ENCODE measurements at regions not wholly inside any gene's neighbourhood (a gene's known extent, or its start where the extent isn't known, plus 50 kb on each side); places are given as distances from the start of the nearest gene placed in this dataset.

GRCh38 chr18:10025711-10026670, 112.2 kb downstream of the VAPA start:
- intact Hi-C loops (cut with micrococcal nuclease), result no loop called here
- peaks cover 30% of the 10 kb centered on the region for H3K4me1 Mint-ChIP-seq (ENCODE audit: low read depth)
- H3K27me3 Mint-ChIP-seq, result no peaks in the 10 kb centered on the region
- H3K27ac Mint-ChIP-seq, result no peak overlapping the region
- H3K4me3 Mint-ChIP-seq, result no peak overlapping the region
- no peaks in the 10 kb centered on the region for H3K9me3 Mint-ChIP-seq
- no peaks in the 10 kb centered on the region for H3K36me3 Mint-ChIP-seq (ENCODE audit: low read depth)

GRCh38 chr18:10027031-10027430, 113.2 kb downstream of the VAPA start:
- Mint-ChIP-seq H3K4me3 (no peak overlapping the region), H3K36me3 (ENCODE audit: low read depth) (no peaks in the 10 kb centered on the region), H3K4me1 (ENCODE audit: low read depth) (peaks cover 28% of the 10 kb centered on the region), H3K9me3 (no peaks in the 10 kb centered on the region), H3K27me3 (no peaks in the 10 kb centered on the region), H3K27ac (no peak overlapping the region)
- intact Hi-C loops (cut with micrococcal nuclease), result no loop called here

DNA sequence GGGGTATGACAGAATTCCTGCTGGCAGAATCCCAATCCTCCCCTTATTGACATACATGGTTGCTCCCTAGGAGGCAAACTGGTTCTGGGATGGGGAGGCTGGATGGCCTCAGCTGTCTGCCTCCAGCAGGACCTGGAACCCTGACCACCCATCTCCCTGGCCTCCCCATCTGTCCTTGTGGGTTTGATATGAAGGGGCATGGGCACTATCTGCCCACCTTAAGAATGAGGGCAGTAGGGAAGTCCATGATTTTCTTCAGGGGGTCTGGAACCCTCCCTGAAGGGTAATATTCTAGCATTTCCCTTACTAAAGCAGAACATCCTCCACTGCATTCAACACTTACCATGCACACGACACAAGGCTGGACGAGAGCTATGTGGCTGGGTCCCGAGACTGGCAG, 113.6 kb downstream of the VAPA start:
- no peak overlapping the region for H3K27ac Mint-ChIP-seq
- peaks cover 25% of the 10 kb centered on the region for H3K4me1 Mint-ChIP-seq (ENCODE audit: low read depth)
- H3K27me3 Mint-ChIP-seq, result no peaks in the 10 kb centered on the region
- intact Hi-C loops (cut with micrococcal nuclease), result no loop called here
- H3K9me3 Mint-ChIP-seq, result no peaks in the 10 kb centered on the region
- H3K4me3 Mint-ChIP-seq, result no peak overlapping the region
- H3K36me3 Mint-ChIP-seq (ENCODE audit: low read depth), result no peaks in the 10 kb centered on the region

DNA sequence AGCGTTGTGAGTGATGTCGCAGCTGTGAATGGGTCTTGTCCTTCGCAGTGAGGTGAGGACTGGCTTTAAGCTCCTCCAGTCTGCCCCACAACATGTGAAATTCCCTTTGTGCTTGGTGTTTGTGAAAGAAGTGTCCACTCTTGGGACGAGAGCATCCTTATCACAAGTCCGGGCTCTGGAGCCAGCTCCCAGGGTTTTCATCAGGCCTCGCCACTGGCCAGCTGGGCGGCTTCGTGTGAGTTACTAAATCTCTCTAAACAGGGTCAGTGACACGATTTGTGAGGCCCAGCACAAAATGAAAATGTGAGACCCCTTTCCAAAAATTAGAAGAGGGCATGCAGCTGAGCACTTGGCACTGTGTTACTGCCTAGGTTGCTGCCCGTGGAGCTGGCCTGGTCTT, 115.9 kb downstream of the VAPA start:
- Mint-ChIP-seq H3K4me3 (no peak overlapping the region), H3K4me1 (ENCODE audit: low read depth) (peaks cover 23% of the 10 kb centered on the region), H3K27ac (no peak overlapping the region), H3K9me3 (no peaks in the 10 kb centered on the region), H3K27me3 (no peaks in the 10 kb centered on the region), H3K36me3 (ENCODE audit: low read depth) (no peaks in the 10 kb centered on the region)
- intact Hi-C loops (cut with micrococcal nuclease), result no loop called here

- no peaks in the 10 kb centered on the region for H3K36me3 Mint-ChIP-seq (ENCODE audit: low read depth)
- no peak overlapping the region for H3K27ac Mint-ChIP-seq
- intact Hi-C loops (cut with micrococcal nuclease), result no loop called here
- H3K4me3 Mint-ChIP-seq, result no peak overlapping the region
- peaks cover 20% of the 10 kb centered on the region for H3K4me1 Mint-ChIP-seq (ENCODE audit: low read depth)
- H3K27me3 Mint-ChIP-seq, result peaks cover 2% of the 10 kb centered on the region
- H3K9me3 Mint-ChIP-seq, result no peaks in the 10 kb centered on the region
Measured at GRCh38 chr18:10030816-10031541, 117.2 kb downstream of the VAPA start.

GRCh38 chr18:10032331-10033015, 118.7 kb downstream of the VAPA start:
- Mint-ChIP-seq H3K36me3 (ENCODE audit: low read depth) (no peaks in the 10 kb centered on the region), H3K27me3 (peaks cover 2% of the 10 kb centered on the region), H3K4me1 (ENCODE audit: low read depth) (peaks cover 22% of the 10 kb centered on the region), H3K27ac (peak overlapping the region; percentile 76), H3K9me3 (no peaks in the 10 kb centered on the region), H3K4me3 (peak overlapping the region; percentile 59)
- intact Hi-C loops (cut with micrococcal nuclease), result no loop called here

DNA sequence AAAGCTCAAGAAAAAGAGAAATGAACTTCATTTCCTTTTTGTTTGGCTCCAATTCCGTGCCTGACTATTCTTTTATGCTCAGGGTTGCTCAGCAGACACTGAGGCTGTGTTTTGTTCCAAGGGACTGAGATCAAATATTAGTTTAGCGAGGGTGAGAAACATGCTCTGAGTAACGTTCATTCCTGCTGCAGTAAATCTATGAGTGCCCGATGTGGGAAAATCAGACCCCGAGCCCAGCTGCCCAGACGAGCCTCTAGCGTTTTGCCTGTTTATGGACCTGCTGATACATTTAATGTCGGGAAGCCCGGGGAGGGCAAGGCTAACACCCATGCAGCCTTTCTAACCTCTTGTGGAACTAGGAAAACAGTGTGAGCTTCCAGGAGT, 119.2 kb downstream of the VAPA start:
- intact Hi-C loops (cut with micrococcal nuclease), result no loop called here
- H3K9me3 Mint-ChIP-seq, result no peaks in the 10 kb centered on the region
- peaks cover 26% of the 10 kb centered on the region for H3K4me1 Mint-ChIP-seq (ENCODE audit: low read depth)
- H3K27me3 Mint-ChIP-seq, result peaks cover 2% of the 10 kb centered on the region
- H3K36me3 Mint-ChIP-seq (ENCODE audit: low read depth), result no peaks in the 10 kb centered on the region
- H3K27ac Mint-ChIP-seq, result peak overlapping the region; percentile 76
- peak overlapping the region; percentile 59 for H3K4me3 Mint-ChIP-seq

DNA sequence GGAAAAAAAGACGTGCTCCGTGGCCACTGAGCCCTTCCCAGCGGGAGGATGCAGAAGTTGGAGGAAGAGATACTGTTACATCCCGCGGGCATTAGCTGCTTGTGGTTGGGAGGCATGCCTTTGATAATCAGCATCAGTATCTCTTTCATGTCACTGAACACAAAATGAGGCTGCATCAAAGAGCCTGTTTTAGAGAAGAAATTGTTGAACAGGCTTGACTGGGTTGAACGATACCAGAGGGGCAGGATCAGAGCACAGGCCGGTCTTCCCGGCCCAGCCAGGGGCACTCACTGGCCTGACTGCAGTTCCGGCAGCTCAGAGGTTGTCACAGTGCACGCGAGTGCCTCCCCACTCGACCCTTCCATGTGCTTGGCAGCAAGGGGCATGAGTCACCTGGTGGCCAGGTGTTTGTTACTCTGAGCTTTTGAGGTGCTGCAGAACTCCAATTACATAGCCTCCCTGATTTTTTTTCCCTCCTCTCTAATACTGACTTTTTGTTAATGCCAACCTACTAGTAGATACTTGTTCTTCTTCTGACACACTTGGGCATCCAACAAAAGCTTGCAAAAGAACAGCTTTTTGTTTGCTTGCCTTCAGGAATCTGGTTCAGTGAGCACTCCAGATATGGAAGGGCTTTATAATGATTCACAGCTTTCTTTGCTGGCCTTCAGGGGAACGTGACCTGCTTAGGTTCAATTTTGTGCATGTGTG, 121.6 kb downstream of the VAPA start:
- intact Hi-C loops (cut with micrococcal nuclease), result no loop called here
- peaks cover 3% of the 10 kb centered on the region for H3K27me3 Mint-ChIP-seq
- no peak overlapping the region for H3K4me3 Mint-ChIP-seq
- H3K27ac Mint-ChIP-seq, result no peak overlapping the region
- no peaks in the 10 kb centered on the region for H3K36me3 Mint-ChIP-seq (ENCODE audit: low read depth)
- no peaks in the 10 kb centered on the region for H3K9me3 Mint-ChIP-seq
- peaks cover 26% of the 10 kb centered on the region for H3K4me1 Mint-ChIP-seq (ENCODE audit: low read depth)

DNA sequence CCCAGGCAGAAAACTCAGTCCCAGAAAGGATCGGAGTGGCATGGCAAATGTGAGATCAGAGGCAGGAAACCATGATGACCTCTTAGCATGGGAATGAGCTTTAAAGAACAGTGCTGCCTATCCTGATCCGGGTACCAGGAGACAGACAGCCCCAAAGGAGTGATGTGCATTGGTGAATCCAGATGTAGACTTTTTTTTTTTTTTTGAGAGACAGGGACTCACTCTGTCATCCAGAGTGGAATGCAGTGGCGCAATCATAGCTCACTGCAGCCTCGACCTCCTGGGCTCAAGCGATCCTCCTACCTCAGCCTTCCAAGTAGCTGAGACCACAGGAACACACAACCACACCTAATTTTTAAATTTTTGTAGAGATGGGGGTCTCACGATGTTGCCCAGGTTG, 122.7 kb downstream of the VAPA start:
- Mint-ChIP-seq H3K9me3 (peaks cover 4% of the 10 kb centered on the region), H3K4me1 (ENCODE audit: low read depth) (peaks cover 31% of the 10 kb centered on the region), H3K27ac (no peak overlapping the region), H3K4me3 (no peak overlapping the region), H3K36me3 (ENCODE audit: low read depth) (no peaks in the 10 kb centered on the region), H3K27me3 (peaks cover 3% of the 10 kb centered on the region)
- intact Hi-C loops (cut with micrococcal nuclease), result no loop called here

DNA sequence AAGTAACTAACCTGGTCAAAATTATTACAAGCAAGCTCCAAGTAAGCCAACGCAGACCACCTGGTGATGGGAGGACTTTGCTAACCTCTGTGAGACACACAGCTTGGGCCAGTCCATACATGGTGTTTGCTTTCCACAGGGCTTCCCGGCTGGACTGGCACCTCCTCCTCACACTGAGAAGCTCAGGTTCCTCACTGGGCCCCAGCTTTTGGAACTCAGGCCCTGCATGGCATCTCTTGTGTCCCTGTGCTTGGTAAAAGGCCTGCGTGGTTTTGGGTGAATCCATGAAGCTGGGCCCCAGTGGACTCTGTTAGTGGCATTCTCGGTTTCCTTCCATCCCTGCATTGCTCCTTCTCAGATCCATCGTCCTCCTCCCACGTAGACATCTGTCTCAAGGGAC, 123.4 kb downstream of the VAPA start:
- Mint-ChIP-seq H3K27ac (peak overlapping the region; percentile 5), H3K36me3 (ENCODE audit: low read depth) (peaks cover 6% of the 10 kb centered on the region), H3K4me1 (ENCODE audit: low read depth) (peaks cover 31% of the 10 kb centered on the region), H3K4me3 (no peak overlapping the region), H3K27me3 (peaks cover 3% of the 10 kb centered on the region), H3K9me3 (peaks cover 11% of the 10 kb centered on the region)
- intact Hi-C loops (cut with micrococcal nuclease), result no loop called here

DNA sequence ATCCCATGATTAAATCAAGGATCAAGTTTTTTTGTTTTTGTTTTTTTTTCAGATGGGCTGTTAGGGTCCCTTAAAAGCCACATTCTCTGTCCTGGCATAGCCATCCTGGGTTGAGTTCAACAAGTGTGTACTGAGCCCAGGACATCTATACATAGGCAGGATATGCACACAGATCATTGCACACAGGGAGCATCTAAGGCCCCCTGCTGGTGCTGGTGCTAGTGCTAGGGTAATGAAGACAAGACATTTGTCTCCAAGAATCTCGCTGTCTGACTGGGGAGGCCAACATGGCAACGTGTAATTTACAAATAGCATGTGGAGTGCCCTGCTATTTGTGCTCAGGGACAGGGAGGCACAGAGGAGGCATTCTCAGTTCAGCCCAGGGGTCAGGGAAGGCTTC, 124.5 kb downstream of the VAPA start:
- H3K4me3 Mint-ChIP-seq, result no peak overlapping the region
- peaks cover 22% of the 10 kb centered on the region for H3K4me1 Mint-ChIP-seq (ENCODE audit: low read depth)
- peaks cover 17% of the 10 kb centered on the region for H3K9me3 Mint-ChIP-seq
- no peak overlapping the region for H3K27ac Mint-ChIP-seq
- intact Hi-C loops (cut with micrococcal nuclease), result no loop called here
- H3K36me3 Mint-ChIP-seq (ENCODE audit: low read depth), result peaks cover 11% of the 10 kb centered on the region
- peaks cover 3% of the 10 kb centered on the region for H3K27me3 Mint-ChIP-seq

DNA sequence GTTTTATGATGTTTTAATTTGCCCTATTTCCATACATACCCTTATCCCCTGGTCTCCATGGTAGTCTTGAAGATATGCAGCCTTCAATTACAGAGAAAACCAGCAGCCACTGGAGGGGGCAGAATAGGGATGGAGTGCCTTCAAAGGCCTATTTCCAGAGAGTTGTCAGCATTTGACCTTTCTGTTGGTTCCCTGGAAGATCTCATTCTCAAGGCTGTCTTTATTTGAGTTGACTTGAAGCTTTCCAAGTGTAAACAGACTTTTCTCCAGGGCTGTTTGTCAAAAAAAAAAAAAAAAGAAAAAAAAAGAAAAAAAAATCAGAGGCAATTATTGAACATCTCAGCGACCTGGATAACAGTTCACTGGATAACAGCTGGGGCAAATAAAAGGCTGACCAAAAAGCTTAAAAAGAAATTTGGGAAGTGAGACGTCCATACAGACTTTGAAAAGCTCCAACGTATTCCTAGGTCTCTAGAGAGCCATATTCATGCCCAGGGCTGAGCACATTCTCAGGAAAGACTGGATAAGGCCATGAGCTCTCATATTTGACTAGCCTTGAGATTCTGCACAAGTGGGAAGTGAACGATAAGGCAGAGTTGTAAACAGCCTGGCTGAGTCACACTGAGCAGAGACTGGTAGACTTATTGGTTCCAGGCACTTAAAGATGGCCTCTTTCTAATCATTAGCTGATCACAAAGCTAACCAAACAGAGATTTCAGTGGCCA, 126.6 kb downstream of the VAPA start:
- peaks cover 11% of the 10 kb centered on the region for H3K36me3 Mint-ChIP-seq (ENCODE audit: low read depth)
- intact Hi-C loops (cut with micrococcal nuclease), result no loop called here
- H3K4me3 Mint-ChIP-seq, result no peak overlapping the region
- no peak overlapping the region for H3K27ac Mint-ChIP-seq
- H3K9me3 Mint-ChIP-seq, result peaks cover 17% of the 10 kb centered on the region
- H3K27me3 Mint-ChIP-seq, result peaks cover 3% of the 10 kb centered on the region
- peaks cover 31% of the 10 kb centered on the region for H3K4me1 Mint-ChIP-seq (ENCODE audit: low read depth)

GRCh38 chr18:10041180-10041579, 127.4 kb downstream of the VAPA start:
- peaks cover 11% of the 10 kb centered on the region for H3K36me3 Mint-ChIP-seq (ENCODE audit: low read depth)
- peaks cover 30% of the 10 kb centered on the region for H3K4me1 Mint-ChIP-seq (ENCODE audit: low read depth)
- peaks cover 1% of the 10 kb centered on the region for H3K27me3 Mint-ChIP-seq
- intact Hi-C loops (cut with micrococcal nuclease), result no loop called here
- H3K27ac Mint-ChIP-seq, result no peak overlapping the region
- H3K9me3 Mint-ChIP-seq, result peaks cover 17% of the 10 kb centered on the region
- H3K4me3 Mint-ChIP-seq, result no peak overlapping the region
